T1000 (cell line): ENCODE measurements at regions not wholly inside any gene's neighbourhood (a gene's known extent, or its start where the extent isn't known, plus 50 kb on each side); places are given as distances from the start of the nearest gene placed in this dataset.

Experiments used
- DNase-seq: peaks from one replicate; lab custom pipeline; 2025; ENCODE audit warnings: mixed read lengths; lab: John Stamatoyannopoulos, UW

DNA sequence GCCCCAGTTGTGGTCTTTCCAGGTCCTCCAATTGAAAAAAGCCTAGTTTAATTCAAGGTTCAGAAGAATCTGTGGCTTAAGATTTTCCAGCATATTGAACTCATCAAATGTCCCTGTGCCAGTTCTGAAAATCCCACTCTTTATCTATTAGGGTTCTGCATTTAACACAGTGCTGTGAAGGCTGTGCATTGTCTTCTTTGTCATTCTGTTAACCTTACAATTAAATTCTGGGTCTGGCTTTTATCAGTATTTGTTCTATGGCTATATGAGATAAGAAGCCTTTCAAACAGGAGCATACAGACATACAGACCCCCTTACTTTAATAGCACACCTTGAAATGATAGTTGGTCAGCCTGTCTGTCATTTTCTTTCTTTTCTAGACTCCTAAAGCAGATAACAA, 362.1 kb upstream of the DACH1 start:
- DNase-seq = no peak

DNA sequence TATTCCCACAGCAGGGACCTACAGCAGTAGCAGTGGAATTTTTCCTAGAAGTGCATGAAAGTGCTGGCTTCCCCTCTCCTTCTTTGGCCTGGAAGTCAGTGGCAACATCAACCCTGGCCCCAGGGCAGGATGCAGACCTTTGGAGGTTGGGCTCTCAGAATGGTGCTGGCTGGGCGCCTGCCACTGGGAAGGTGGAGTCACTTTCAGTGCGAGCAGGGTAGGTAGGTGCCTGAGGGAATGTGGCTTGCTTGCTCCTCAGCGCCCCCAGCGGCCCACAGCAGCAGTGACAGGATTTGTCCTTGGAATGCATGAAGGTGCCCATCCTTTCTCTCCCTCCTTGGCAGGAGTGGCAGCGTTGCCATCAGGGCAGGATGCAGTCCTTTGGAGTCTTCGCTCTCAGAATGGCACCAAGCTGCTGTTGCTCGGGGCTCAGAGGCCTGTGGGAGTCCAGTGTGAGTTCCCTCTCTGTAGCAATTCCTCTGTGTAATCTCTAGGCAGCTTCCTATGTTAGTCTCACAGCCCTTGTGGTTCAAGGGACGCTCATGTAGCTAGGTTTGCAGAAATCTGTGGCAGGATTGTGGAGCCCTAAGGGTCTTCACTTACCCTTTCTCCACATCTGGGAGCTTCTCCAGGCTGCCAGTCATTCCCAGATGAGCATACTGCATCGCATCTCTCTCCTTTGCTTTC, 354.4 kb upstream of the DACH1 start:
- no peak for DNase-seq

DNA sequence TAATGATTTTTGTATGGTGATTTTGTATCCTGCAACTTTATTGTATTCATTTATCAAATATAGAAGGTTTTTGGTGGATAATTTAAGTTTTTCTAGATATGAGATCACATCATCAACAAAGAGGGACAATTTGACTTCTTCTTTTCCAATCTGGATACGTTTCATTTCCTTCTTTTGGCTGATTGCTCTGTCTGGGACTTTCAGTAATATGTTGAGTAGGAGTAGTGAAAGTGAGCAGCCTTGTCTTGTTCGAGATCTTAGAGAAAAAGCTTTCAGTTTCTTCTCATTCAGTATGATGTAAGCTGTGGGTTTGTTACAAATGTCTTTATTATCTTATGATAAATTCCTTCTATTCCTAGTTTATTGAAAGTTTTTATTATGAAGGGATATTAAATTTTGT, 352.0 kb upstream of the DACH1 start:
- DNase-seq = no peak

DNA sequence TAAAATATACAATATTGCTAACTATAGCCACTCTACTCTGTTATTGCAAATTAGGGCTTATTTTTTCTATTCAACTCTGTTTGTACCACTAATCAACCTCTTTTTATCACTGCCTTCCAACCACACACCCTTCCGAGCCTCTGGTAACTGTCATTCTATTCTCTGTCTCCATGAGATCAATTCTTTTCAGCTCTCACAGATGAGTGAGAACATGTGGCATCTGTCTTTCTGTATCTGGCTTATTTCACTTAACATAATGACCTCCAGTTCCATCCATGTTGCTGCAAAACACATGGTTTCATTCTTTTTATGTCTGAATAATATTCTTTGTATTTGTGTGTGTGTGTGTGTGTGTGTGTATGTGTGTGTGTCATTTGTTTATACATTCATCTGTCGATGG, 350.1 kb upstream of the DACH1 start:
- no peak for DNase-seq

DNA sequence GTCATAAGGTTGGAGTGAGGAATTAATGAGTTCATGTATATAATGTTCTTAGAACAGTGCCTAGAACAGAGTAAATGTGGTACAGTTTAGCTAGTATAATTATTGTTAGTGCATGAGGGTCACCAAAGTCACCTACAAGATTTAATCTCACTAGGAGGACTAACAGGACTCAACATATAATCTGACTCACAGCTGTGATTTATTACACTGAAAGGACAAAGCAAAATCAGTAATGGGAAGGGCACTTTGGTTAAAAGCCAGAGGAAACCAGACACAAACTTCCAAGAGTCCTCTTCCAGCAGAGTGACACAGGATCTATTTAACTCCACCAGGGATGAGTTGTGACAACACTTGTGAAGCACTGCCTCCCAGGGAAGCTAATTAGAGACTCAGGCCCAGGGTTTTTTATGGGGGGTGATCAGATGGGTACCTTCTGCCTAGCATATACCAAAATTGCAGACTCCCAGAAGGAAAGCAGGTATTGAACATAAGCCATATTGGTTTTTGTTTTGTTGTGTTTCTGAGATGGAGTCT, 341.2 kb upstream of the DACH1 start:
- DNase-seq = no peak

DNA sequence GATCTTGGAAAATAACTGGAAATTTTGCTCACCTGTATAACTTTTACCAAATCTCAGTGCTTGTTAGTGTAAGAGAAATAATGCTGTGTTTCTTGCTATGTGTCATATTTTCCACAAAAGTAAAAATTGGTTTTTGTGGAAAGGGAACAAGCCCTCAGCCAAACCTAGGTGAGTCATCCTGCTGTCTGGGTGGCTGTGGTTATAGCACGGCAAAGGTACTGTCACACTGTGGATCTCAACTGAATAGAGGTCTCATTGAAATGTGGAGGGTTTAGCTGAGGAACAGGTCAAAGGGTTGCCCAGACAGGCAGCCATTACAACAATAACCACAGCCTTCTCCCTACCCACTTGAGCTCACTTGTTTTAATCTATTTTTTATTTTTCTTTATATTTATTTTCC, 338.8 kb upstream of the DACH1 start:
- DNase-seq = no peak

DNA sequence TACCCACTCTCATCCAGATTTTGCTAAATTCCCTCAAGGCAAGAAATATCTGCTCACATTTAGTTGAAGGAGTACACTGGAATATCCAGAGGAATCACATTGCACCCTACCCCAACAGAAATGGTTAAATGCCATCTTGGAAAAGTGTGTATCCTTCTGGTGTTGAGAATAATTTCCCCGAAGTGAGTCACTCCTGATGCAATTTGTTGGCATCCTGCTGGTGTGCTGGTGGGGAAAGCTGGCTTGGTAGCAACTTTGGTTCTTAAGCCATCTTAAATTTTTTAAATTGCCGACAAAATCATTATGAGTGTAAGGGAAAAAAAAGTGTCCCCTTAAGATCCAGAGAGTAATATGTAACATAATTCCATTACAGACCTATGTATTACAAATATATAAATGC, 337.3 kb upstream of the DACH1 start:
- no peak for DNase-seq

DNA sequence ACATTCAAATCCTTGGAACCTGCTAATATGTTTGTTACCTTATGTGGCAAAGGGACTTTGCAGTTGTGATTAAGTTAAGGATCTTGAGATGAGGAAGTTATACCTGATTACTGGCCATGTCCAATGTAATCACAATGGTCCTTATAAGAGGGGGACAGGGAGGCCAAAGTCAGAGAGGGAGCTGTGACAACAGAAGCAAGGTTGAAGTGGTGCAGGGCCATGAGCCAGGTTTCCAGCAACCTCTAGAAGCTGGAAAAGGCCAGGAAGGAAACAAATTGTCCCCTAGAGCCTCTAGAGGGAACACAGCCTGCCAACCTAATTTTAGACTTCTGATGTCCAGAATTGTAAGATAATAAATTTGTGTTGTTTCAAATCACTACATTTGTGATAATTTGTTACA, 334.7 kb upstream of the DACH1 start:
- DNase-seq = no peak

DNA sequence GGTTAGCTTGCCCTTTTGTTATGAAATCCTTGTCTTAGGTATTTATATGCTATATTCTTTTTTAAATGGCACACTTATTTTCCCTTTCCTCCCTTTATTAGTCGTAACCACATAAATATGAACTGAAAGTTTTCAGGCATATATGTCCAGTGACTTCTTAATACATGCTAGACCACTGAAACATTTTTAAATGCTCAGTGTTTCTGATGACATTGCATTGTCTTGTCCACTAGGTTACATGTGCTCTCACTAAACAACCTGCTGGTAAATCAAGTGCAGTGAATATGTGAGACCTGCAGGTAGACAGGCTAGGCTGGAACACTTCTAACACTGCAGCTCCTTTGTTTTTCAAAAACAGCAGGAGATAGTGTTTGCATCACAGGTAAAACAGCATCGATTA, 332.6 kb upstream of the DACH1 start:
- DNase-seq = no peak

DNA sequence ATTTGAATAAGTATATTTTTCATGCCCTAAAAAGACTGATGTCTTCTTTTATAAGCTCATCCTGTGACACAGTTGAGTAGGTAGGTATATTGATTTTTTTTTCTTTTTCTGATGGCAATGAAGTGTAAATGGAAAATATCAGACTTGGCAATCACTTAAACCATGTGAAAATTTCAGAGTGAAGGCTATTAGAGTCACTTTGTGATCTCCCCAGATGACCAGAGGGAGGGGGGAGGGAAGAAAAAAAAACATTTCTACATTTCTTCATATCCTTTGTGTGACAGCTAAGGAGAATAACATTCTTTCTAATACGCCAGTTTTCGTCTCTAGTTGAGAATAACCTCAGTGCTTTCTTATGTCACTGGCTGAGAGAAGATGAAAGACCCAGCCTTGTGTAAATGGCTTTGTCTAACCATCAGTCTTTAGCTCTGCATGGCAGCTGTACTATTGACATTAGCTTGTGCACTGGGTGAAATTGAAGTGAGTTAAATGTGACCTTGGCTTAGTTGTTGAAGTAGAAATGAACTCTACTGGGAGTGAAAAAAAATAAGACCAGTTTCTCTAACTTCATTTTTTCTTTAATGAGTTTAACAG, 332.1 kb upstream of the DACH1 start:
- DNase-seq = no peak

DNA sequence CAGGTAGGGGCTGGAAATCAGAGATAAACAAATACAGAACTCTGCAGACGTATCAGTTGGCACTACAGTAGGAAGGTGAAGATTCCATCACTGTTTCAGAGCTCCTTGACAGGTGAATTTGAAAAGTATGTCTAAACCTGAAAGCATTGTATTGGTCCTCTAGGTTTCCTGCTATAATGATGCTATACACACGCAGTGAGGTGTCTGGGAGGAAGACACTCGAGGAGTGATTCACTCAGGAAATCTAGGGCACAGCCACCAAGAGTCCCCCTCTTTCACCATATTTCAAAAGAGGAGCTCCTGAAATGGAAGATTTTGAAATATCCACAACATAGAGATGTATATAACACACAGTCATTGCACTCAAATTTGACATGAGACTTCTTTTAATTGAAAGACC, 331.0 kb upstream of the DACH1 start:
- no peak for DNase-seq

DNA sequence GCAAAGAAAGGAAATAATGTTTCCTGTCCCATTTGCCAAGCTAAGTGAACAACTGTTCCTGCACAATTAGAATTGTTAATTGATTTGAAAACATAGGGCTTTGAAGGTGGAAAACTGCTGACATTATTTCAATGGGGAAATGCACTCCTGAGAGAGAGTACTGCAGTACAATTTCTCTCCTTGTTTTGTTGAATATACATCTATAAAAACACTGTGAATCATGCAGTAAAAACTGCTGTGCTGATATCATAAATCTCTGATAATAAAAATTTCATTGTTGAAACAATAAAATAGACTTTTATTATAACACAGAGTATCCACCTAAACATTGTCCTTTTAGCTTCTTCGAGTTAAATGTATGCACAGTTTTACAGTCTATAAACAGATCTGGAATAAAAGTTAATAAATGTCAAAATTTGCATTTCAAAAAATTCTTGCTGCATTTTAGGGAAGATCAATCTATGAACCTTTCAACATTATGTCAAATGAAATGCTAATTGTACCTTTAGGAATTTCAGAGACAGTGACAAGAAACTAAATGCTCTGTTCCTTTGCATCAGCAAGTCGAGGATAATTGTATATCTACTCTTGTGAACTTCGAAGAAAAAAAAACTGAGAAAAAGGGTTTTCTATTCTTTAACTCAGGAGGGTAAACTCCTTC, 328.2 kb upstream of the DACH1 start:
- DNase-seq = no peak

DNA sequence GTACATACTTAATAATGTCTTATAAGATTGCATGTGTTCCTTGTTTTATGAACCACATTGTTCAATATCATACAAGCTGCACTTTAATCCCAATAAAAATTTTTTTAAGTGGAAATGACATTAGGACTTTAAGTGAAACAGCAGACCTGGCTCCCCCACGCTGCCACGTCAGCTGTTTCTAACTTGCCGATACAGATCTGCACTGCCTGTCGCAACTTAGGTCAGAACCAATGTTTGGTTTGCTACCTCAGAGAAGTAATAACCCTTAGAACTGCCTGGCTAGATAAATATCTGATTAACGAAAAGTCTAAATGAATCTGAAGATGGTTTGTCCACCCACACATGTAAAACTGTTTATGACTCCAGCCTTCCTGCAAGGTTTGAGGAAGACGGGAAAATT, 327.5 kb upstream of the DACH1 start:
- DNase-seq = no peak

DNA sequence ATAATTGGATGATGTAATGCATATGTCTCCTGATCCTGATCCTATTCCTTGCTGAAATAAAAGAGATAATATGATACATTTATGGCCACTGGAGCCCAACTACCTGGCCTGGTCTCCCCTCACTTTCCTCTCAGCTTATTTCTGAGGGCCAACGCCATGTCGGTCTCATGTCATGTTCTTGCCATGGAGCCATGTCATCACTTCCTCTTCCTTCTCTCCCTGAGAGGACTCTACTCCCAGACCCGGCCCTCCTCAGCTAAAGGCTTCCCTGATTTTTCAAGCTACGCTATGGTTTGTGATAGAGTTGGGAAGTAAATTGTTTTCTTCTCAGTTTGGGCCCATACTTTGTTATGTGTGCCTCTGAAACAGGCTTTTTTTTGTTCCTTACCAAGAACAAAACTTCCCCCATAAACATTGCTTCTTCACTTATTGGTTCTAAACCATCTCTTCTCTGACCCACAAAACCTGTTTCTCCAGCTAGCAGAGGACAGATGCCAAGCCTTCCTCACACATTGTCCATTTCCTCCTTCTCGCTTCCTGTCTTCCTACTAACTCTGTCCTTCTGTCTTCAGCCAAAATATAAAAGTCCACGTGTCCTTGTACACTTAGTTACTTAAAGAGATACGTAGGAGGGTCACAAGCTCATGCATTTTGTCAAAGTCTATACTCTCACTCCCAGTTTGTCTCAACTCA, 319.9 kb upstream of the DACH1 start:
- no peak for DNase-seq

DNA sequence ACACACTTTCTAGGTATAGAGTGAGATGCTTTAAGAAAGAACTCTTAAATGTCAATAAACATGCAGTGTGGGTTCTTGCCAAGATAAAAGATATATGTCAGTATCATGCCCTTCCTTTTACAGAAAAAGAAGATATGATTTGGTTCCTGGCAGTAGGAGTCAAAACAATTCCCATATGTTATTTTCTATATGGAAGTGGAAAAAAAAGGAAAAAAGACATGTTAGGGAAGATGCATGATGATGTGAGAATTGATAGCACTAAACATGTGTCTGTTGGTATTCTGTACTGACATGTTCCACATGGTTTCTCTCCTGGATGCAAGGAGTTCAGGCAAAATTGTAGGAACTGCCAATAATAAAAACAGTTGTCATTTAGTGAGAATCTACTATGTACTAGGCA, 318.8 kb upstream of the DACH1 start:
- no peak for DNase-seq

DNA sequence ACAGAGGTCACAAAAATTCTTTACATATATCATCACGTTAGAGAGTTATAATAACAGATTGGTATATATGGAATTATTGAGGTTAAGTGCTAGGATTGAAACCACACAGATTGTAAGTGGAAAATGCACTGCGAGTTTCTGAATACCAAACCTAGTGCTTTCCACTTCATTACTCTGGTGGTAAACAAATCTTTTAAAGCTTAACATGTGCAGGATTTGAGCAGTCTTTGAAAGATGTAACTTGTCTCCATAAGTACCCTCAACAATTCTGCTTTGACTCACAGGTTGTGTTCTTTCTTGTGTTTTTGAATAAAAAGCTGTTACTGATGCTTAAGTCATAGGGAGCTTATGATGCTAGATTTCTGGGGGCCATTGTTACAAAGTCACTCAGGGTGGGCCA, 314.7 kb upstream of the DACH1 start:
- no peak for DNase-seq

DNA sequence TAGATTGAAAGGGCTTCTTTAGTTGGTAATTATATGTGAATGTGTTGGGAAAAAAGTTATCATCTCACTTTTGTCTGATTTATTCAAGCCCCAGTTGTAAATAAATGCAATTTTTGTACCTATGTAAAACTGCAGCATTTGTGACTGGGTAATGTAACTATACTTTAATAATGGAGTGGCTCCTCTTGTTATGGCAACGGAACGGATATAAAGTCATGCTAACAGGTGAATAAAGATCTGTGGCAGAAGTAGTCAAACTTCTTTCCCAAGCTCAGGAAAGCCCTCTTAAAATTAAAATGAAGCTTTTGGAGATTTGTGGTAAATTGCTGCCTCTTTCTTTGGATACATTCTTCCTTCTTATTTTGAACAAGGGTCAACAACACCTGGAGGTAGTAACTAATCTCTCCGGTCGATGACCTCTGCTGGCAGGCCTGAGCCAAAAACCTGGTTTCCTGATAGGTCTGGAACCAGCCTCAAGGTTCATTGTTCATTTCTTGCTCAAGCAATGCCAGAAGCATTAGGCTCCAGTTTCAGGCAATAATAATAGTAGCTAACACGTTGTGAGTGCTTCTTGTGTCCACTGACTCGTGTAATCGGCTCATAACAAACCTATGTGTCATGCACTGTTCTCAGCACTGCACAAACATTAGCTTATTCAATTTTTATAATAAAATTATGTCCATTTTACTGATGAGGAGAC, 313.4 kb upstream of the DACH1 start:
- no peak for DNase-seq

DNA sequence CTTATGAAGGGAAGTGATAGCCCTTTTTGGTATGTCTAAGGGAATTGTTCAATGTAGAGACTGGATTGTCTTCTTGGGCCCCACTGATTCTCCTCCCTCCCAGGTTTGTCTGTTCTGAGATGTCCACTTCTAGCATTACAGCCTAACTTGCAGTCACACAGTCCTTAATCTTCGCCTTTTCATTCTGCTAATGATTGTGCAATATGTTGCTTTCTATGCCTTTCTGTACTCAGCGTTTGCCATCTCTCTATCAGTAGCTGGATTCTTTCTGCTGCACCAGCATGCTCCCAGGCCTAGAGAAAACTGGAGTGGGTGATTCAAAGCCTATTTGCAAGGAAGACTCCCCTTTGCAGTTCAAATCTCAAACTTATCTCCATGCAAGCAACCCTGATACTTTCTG, 307.5 kb upstream of the DACH1 start:
- DNase-seq = no peak

DNA sequence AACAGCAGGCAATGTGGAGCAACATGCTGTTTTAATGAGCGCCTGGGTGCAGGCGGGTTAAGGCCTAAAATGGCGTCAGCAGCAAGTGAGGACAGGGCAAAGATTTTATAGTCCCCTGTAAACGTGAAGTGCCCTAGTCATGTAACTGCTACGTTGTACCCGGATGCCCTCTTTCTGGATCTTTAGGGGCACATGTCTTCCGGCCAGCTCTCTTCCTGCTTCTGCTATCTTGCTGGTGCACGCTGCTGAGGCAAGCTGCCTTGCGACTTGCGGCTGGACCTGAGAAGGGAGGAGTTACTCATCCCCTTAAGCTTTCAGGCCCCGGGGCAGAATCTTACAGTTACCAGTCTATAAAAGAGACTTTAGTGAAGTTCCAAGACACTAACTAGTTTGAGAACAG, 303.6 kb upstream of the DACH1 start:
- no peak for DNase-seq

DNA sequence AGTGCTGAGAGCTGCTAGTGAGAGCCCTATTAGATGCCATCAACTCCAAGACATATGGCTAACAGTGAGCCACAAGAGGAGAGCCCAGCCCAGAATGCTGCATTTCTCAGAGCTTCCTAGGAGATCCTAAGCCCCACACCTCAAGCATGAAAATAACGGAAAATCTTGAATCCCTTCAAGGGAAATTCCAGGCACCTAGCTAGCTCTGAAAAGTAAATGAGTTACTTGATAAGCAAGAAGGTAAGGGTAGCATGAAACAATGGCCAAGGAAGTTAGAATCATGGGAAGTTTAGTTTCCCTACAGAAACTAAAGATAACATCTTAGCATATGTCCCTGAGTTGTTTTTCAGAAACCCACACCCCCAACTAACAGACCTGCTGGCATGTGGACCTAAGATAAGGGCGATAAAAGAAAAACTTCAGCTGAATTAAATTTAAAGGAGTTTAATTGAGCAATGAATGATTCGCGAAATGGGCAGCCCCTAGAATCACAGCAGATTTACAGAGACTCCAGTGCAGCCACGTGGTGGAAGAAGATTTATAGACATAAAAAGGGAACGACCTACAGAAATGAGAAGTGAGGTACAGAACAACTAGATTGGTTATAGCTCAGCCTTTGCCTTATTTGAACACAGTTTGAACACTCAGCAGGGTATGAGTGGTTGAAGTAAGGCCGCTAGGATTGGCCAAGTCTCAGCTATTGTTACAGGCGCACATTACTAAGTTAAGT, 301.3 kb upstream of the DACH1 start:
- DNase-seq = no peak

DNA sequence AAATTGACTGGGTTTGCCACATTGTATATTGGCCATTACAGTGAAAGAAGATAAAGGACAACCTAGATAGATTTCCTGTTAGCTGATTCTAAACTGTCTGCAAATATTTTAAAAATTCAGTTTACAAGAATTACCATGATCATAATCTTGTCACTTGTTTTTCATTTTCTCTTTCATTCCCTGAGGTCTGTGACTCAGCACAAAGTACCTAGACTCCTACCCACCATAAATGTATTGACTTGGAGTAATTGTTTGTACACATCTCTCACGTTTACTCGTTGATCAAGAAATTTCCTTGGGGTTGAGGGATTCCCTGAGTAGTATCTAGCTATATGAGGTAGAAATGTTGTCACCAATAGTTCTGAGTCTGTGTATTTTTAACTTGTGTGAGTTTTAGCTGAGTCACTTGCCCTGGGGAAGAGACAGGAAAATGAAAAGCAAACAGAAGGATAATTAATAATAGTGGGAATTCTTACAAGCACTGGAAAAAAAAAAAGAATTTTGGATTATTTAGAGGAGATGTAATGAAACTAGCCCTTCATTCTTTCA, 299.2 kb upstream of the DACH1 start:
- no peak for DNase-seq
